K562 (cell line): ENCODE measurements at regions not wholly inside any gene's neighbourhood (a gene's known extent, or its start where the extent isn't known, plus 50 kb on each side); places are given as distances from the start of the nearest gene placed in this dataset.

ENCODE experiments used
- ATAC-seq: fragments of 200-7000 bp; cut with Tn5 transposase; 3 replicates; pipeline ENCODE4 v1.9.1; 2020; ENCODE audit warnings: moderate library complexity
- BruUV-seq: library from RNA; stranded (reverse); fragments of 400-500 nt; replicated peaks from 2 replicates; lab custom pipeline; 2021; lab: Mats Ljungman, UMichigan
- CTCF ChIA-PET: fragments of 300-600 bp; formaldehyde crosslinking; extraction: SDS; loops from one replicate; lab custom pipeline; 2021; ENCODE audit warnings: low intra/inter-chr PET ratio; lab: Yijun Ruan, JAX
- POLR2A ChIA-PET: fragments of 300-600, 350-650 bp; sonication (Branson Sonifier 250); formaldehyde crosslinking; extraction: SDS; loops from one replicate; lab custom pipeline; 2021; ENCODE audit warnings: antibody characterized with exemption, inconsistent platforms; lab: Yijun Ruan, JAX
- DNase-seq, 4 experiments: peaks; one replicate each; pipeline versions ENCODE4 v3.0.0 to v3.0.0-alpha.2; 2011 to 2018; ENCODE audit warnings: low spot score in 3 of 4, mixed read lengths in 3 of 4; ENCODE audit errors: extremely low read depth in 1 of 4
- FAIRE-seq: peaks from 2 replicates; lab custom pipeline; 2011; peaks lifted over from hg19 to GRCh38; lab: Jason Lieb, UNC
- H2AFZ ChIP-seq: 2 replicates; pipeline ENCODE4 v1.6.0; 2011; ENCODE audit warnings: low read depth, low read length, control low read depth, inconsistent platforms
- H3K27ac ChIP-seq: fragments of 200-600 bp; 3 replicates; pipeline ENCODE4 v1.8.0; 2011; ENCODE audit warnings: low read depth, mild to moderate bottlenecking, control low read depth, inconsistent platforms, low read length, moderate library complexity, mixed read lengths; ENCODE audit errors: extremely low read depth
- H3K27me3 ChIP-seq, 2 experiments: fragments of 300-600 bp in 1 of 2; 2 replicates in 1 of 2; 3 replicates in 1 of 2; pipeline versions ENCODE4 v1.6.0 to v1.8.0; 2011; ENCODE audit warnings: inconsistent platforms in 2 of 2, low read length in 2 of 2, mild to moderate bottlenecking in 1 of 2, mixed read lengths in 1 of 2, moderate library complexity in 1 of 2; ENCODE audit not compliant: control insufficient read depth in 2 of 2, insufficient read depth in 2 of 2
- H3K36me3 ChIP-seq: fragments of 300-600 bp; 3 replicates; pipeline ENCODE4 v1.8.0; 2011; ENCODE audit warnings: mild to moderate bottlenecking, low read length, inconsistent platforms; ENCODE audit not compliant: control insufficient read depth, insufficient read depth
- H3K4me1 ChIP-seq, 2 experiments: fragments of 200-600 bp in 1 of 2; replicated peaks in 1 of 2; 2 replicates in 1 of 2; 3 replicates in 1 of 2; pipeline versions ENCODE4 v1.5.1 to v1.8.0; 2011; ENCODE audit warnings: inconsistent platforms in 2 of 2, low read length in 2 of 2, mild to moderate bottlenecking in 1 of 2, mixed read lengths in 1 of 2, moderate library complexity in 1 of 2; ENCODE audit not compliant: control insufficient read depth in 2 of 2, insufficient read depth in 2 of 2
- H3K4me2 ChIP-seq: 2 replicates; pipeline ENCODE4 v1.6.1; 2011; ENCODE audit warnings: low read length, control low read depth, inconsistent platforms, mixed read lengths; ENCODE audit not compliant: insufficient read depth
- H3K4me3 ChIP-seq: fragments of 200-600 bp; sonication (generic), shearing (Covaris generic); 2 replicates; pipeline ENCODE4 v1.5.1; 2016; ENCODE audit warnings: control low read depth, inconsistent platforms
- H3K79me2 ChIP-seq: fragments of 200-600 bp; 3 replicates; pipeline ENCODE4 v1.8.0; 2011; ENCODE audit warnings: low read length, inconsistent platforms; ENCODE audit not compliant: control insufficient read depth, insufficient read depth
- H3K9ac ChIP-seq, 2 experiments: 2 replicates each; pipeline versions ENCODE4 v1.6.0 to v1.6.1; 2011; ENCODE audit warnings: low read depth in 2 of 2, low read length in 2 of 2, control low read depth in 1 of 2, inconsistent platforms in 1 of 2, mild to moderate bottlenecking in 1 of 2, mixed read lengths in 1 of 2; ENCODE audit not compliant: insufficient read depth in 1 of 2
- H3K9me1 ChIP-seq: one replicate; pipeline ENCODE4 v1.6.0; 2011; ENCODE audit warnings: inconsistent platforms, mild to moderate bottlenecking, low read length, moderate library complexity; ENCODE audit not compliant: control insufficient read depth, insufficient read depth
- H3K9me3 ChIP-seq: replicated peaks from 2 replicates; pipeline ENCODE4 v1.5.1; 2011; ENCODE audit warnings: low read depth, low read length, inconsistent platforms; ENCODE audit not compliant: control insufficient read depth, insufficient read depth
- H4K20me1 ChIP-seq: replicated peaks from 2 replicates; pipeline ENCODE4 v1.6.1; 2011; ENCODE audit warnings: low read length, inconsistent platforms, mixed read lengths; ENCODE audit not compliant: control insufficient read depth, insufficient read depth
- ARHGAP35 ChIP-seq: fragments of 450-650 bp; IDR thresholded peaks from 2 replicates; pipeline ENCODE4 v1.6.1; 2018; ENCODE audit not compliant: partially characterized antibody
- PHF20 ChIP-seq: fragments of 450-650 bp; IDR thresholded peaks from 2 replicates; pipeline ENCODE4 v1.6.1; 2018; ENCODE audit not compliant: partially characterized antibody
- WGBS: fragments of 100-300 bp; shearing (Covaris generic); methylation state at CpG from one replicate; pipeline ENCODE4 v1.1.6; 2016; ENCODE audit warnings: low coverage, mixed read lengths; ENCODE audit not compliant: insufficient coverage; ENCODE audit errors: missing lambda C conversion rate; 5-methylcytosine and 5-hydroxymethylcytosine counted together
- in situ Hi-C: fragments of 300-500 bp; cut with MboI; formaldehyde crosslinking; loops from 4 replicates; pipeline ENCODE4 v1.15.0; 2018; ENCODE audit warnings: inconsistent platforms, mixed read lengths
- intact Hi-C: fragments of 100-400 bp; cut with micrococcal nuclease; formaldehyde crosslinking; loops from 2 replicates; pipeline ENCODE4 v1.14.2; 2022
- TF ChIP-seq, protein P1 (sequence below): fragments of 450-650 bp; IDR thresholded peaks from 2 replicates; pipeline ENCODE4 v1.7.1; 2018; ENCODE audit warnings: mild to moderate bottlenecking, low read depth; ENCODE audit not compliant: partially characterized antibody

DNA sequence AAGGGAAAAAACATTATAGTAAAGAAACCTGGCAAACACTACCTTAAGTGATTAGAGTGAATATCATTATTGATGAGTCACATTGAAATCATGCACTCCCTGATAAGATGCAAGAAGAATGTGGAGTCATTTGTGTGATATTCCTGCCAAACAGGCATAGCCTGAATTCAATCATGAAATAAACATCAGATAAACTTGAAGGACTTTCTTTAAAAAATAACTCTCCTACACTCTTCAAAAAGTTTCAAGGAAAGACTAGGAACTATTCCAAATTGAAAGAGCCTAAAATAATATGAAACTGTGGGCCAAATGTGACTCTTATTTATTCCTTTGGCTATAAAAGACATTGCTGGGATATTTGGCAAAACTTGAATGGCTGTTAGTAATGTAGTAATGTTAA is 625.7 kb upstream of the LMCD1 start (continued):
- TF ChIP-seq, protein P1, sequence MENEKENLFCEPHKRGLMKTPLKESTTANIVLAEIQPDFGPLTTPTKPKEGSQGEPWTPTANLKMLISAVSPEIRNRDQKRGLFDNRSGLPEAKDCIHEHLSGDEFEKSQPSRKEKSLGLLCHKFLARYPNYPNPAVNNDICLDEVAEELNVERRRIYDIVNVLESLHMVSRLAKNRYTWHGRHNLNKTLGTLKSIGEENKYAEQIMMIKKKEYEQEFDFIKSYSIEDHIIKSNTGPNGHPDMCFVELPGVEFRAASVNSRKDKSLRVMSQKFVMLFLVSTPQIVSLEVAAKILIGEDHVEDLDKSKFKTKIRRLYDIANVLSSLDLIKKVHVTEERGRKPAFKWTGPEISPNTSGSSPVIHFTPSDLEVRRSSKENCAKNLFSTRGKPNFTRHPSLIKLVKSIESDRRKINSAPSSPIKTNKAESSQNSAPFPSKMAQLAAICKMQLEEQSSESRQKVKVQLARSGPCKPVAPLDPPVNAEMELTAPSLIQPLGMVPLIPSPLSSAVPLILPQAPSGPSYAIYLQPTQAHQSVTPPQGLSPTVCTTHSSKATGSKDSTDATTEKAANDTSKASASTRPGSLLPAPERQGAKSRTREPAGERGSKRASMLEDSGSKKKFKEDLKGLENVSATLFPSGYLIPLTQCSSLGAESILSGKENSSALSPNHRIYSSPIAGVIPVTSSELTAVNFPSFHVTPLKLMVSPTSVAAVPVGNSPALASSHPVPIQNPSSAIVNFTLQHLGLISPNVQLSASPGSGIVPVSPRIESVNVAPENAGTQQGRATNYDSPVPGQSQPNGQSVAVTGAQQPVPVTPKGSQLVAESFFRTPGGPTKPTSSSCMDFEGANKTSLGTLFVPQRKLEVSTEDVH = no peak
- no peak for TF ChIP-seq ARHGAP35

DNA sequence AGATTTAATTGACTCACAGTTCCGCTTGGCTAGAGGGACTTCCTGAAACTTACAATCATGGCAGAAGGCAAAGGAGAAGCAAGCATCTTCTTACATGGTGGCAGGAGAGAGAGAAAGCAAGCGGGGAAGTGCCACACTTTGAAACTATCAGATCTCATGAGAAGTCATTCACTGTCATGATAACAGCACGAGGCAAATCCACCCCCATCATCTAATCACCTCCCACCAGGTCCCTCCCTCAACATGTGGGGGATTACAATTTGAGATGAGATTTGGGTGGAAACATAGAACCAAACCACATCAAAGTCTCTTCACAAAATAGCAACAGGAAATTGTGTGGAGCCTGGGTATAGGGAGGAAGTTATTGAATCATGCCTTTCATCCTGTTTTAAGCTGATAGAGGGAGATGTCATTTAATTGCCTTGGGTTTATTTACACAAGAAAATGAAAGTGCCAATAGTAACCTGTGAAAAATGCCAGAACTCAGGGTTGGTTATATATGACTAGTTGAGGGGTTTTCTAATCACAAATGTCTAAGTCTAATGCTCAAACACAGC is 624.8 kb upstream of the LMCD1 start:
- Histone ChIP-seq H3K4me1 (no peaks in the 10 kb centered on the region), H3K36me3 (no peaks in the 10 kb centered on the region), H3K27me3 (no peaks in the 10 kb centered on the region), H4K20me1 (no peaks in the 10 kb centered on the region), H3K9me3 (no peaks in the 10 kb centered on the region), H3K4me3 (no peak overlapping the region), H3K79me2 (no peaks in the 10 kb centered on the region), H3K9me1 (no peaks in the 10 kb centered on the region), H3K4me2 (no peak overlapping the region), H3K9ac (no peak overlapping the region), H3K27ac (no peak overlapping the region), H2AFZ (no peak overlapping the region)
- ChIA-PET CTCF (no interaction called here), POLR2A (no interaction called here)
- in situ Hi-C loops (no loop called here), intact Hi-C loops (no loop called here)
- FAIRE-seq (no peak), ATAC-seq (no peak), DNase-seq (no peak)
- 3% methylated on average over 3 of the region's 3 CpGs for WGBS
- BruUV-seq = no TSS peak
- no peak for TF ChIP-seq PHF20
